DOHH2 (cell line): ENCODE measurements at regions not wholly inside any gene's neighbourhood (a gene's known extent, or its start where the extent isn't known, plus 50 kb on each side); places are given as distances from the start of the nearest gene placed in this dataset.

Experiments
- H3F3A ChIP-seq: fragments of 200-600 bp; sonication (generic), shearing (Covaris generic); 2 replicates; pipeline ENCODE4 v1.6.0; 2016; ENCODE audit warnings: antibody characterized with exemption, mild to moderate bottlenecking; ENCODE audit not compliant: control insufficient read depth, insufficient read depth
- H3K27ac ChIP-seq: fragments of 200-600 bp; sonication (generic); 2 replicates; pipeline ENCODE4 v1.5.1; 2014; ENCODE audit warnings: low read depth, mild to moderate bottlenecking, low read length, moderate library complexity
- H3K27me3 ChIP-seq: fragments of 200-600 bp; sonication (generic); 2 replicates; pipeline ENCODE4 v1.6.1; 2014; ENCODE audit warnings: mild to moderate bottlenecking, low read length, mixed read lengths; ENCODE audit not compliant: control insufficient read depth
- H3K36me3 ChIP-seq: fragments of 200-600 bp; sonication (generic); 2 replicates; pipeline ENCODE4 v1.6.1; 2014; ENCODE audit warnings: mild to moderate bottlenecking, low read length, moderate library complexity, mixed read lengths; ENCODE audit not compliant: control insufficient read depth
- H3K4me1 ChIP-seq: fragments of 200-600 bp; sonication (generic); 2 replicates; pipeline ENCODE4 v1.6.1; 2014; ENCODE audit warnings: mild to moderate bottlenecking, low read length, mixed read lengths; ENCODE audit not compliant: control insufficient read depth
- H3K4me2 ChIP-seq: fragments of 200-600 bp; sonication (generic); 2 replicates; pipeline ENCODE4 v1.6.0; 2014; ENCODE audit warnings: mild to moderate bottlenecking, low read length, moderate library complexity
- H3K4me3 ChIP-seq: fragments of 200-600 bp; sonication (generic); 2 replicates; pipeline ENCODE4 v1.5.1; 2014; ENCODE audit warnings: mild to moderate bottlenecking, low read length, mixed read lengths
- H3K79me2 ChIP-seq: fragments of 200-600 bp; sonication (generic); 2 replicates; pipeline ENCODE4 v1.6.1; 2014; ENCODE audit warnings: mild to moderate bottlenecking, low read length, mixed read lengths; ENCODE audit not compliant: control insufficient read depth
- H3K9me2 ChIP-seq: fragments of 200-600 bp; sonication (generic); replicated peaks from 2 replicates; pipeline ENCODE4 v1.6.1; 2014; ENCODE audit warnings: mild to moderate bottlenecking, low read length, mixed read lengths; ENCODE audit not compliant: control insufficient read depth
- H3K9me3 ChIP-seq: fragments of 200-600 bp; sonication (generic); 2 replicates; pipeline ENCODE4 v1.6.1; 2014; ENCODE audit warnings: antibody characterized with exemption, low read length, mixed read lengths; ENCODE audit not compliant: control insufficient read depth, insufficient read depth
- H4K20me1 ChIP-seq: fragments of 200-600 bp; sonication (generic); 2 replicates; pipeline ENCODE4 v1.6.0; 2014; ENCODE audit warnings: low read depth, mild to moderate bottlenecking, antibody characterized with exemption, low read length, moderate library complexity; ENCODE audit not compliant: control insufficient read depth, insufficient read depth
- EZH2phosphoT487 ChIP-seq: fragments of 200-600 bp; sonication (generic); IDR thresholded peaks from 2 replicates; pipeline ENCODE4 v1.6.1; 2017; ENCODE audit warnings: borderline replicate concordance, mild to moderate bottlenecking, antibody characterized with exemption, low read length, moderate library complexity, mixed read lengths
- TF ChIP-seq, protein P1 (sequence below): fragments of 200-600 bp; sonication (generic); IDR thresholded peaks from one replicate; pipeline ENCODE4 v1.5.1; 2014; ENCODE audit warnings: antibody characterized with exemption, mild to moderate bottlenecking, low read depth, low read length; ENCODE audit not compliant: poor library complexity, severe bottlenecking

GRCh38 chr14:97731800-97732199 lies 934.6 kb downstream of the VRK1 start:
- Histone ChIP-seq H3K4me2 (no peak overlapping the region), H3K4me1 (no peaks in the 10 kb centered on the region), H3K4me3 (no peak overlapping the region), H3K9me3 (no peaks in the 10 kb centered on the region), H3K79me2 (no peaks in the 10 kb centered on the region), H3K27ac (no peak overlapping the region), H3K27me3 (no peaks in the 10 kb centered on the region), H3K9me2 (no peaks in the 10 kb centered on the region), H3K36me3 (no peaks in the 10 kb centered on the region), H4K20me1 (no peaks in the 10 kb centered on the region), H3F3A (no peaks in the 10 kb centered on the region)
- TF ChIP-seq, protein P1, sequence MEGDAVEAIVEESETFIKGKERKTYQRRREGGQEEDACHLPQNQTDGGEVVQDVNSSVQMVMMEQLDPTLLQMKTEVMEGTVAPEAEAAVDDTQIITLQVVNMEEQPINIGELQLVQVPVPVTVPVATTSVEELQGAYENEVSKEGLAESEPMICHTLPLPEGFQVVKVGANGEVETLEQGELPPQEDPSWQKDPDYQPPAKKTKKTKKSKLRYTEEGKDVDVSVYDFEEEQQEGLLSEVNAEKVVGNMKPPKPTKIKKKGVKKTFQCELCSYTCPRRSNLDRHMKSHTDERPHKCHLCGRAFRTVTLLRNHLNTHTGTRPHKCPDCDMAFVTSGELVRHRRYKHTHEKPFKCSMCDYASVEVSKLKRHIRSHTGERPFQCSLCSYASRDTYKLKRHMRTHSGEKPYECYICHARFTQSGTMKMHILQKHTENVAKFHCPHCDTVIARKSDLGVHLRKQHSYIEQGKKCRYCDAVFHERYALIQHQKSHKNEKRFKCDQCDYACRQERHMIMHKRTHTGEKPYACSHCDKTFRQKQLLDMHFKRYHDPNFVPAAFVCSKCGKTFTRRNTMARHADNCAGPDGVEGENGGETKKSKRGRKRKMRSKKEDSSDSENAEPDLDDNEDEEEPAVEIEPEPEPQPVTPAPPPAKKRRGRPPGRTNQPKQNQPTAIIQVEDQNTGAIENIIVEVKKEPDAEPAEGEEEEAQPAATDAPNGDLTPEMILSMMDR = no peak
- no peak for TF ChIP-seq EZH2phosphoT487

GRCh38 chr14:97747316-97747715 lies 950.1 kb downstream of the VRK1 start:
- H3K4me2 ChIP-seq = no peak overlapping the region
- H3K27ac ChIP-seq = no peak overlapping the region
- H4K20me1 ChIP-seq = no peaks in the 10 kb centered on the region
- H3K36me3 ChIP-seq = no peaks in the 10 kb centered on the region
- H3K9me3 ChIP-seq = no peaks in the 10 kb centered on the region
- TF ChIP-seq, protein P1 = no peak
- TF ChIP-seq EZH2phosphoT487 = no peak
- no peaks in the 10 kb centered on the region for H3K79me2 ChIP-seq
- no peak overlapping the region for H3K4me3 ChIP-seq
- H3K9me2 ChIP-seq = no peaks in the 10 kb centered on the region
- no peaks in the 10 kb centered on the region for H3F3A ChIP-seq
- H3K27me3 ChIP-seq = no peaks in the 10 kb centered on the region
- H3K4me1 ChIP-seq = no peaks in the 10 kb centered on the region

GRCh38 chr14:97748616-97749015 lies 951.4 kb downstream of the VRK1 start:
- Histone ChIP-seq H3K27ac (no peak overlapping the region), H3K36me3 (no peaks in the 10 kb centered on the region), H3K79me2 (no peaks in the 10 kb centered on the region), H3K9me2 (no peaks in the 10 kb centered on the region), H3K27me3 (no peaks in the 10 kb centered on the region), H3K4me3 (no peak overlapping the region), H3K4me1 (no peaks in the 10 kb centered on the region), H3K9me3 (no peaks in the 10 kb centered on the region), H4K20me1 (no peaks in the 10 kb centered on the region), H3F3A (no peaks in the 10 kb centered on the region), H3K4me2 (no peak overlapping the region)
- TF ChIP-seq, protein P1 = no peak

DNA sequence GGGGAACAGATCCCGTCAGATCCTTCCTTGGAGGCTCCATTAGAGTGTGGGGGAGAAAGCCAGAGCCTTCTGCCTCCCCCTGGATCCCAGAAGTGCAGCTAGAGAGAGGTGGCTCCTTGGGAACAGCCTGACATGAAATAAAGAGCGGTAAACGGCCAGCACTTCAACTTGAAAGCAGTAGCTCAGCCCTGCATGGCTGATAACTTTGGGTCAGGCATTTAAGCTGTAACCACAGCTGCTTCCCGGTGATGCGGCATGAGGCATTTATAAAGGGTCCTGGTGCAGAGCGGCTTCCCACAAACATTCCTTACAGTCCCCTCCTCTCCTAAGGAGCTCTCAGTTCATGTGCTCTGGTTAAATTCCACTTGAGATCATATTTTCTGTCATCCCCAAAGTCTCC lies 960.3 kb downstream of the VRK1 start:
- H3K36me3 ChIP-seq = no peaks in the 10 kb centered on the region
- no peaks in the 10 kb centered on the region for H3K27me3 ChIP-seq
- no peak overlapping the region for H3K27ac ChIP-seq
- no peak overlapping the region for H3K4me3 ChIP-seq
- no peaks in the 10 kb centered on the region for H4K20me1 ChIP-seq
- no peaks in the 10 kb centered on the region for H3K9me3 ChIP-seq
- no peaks in the 10 kb centered on the region for H3K9me2 ChIP-seq
- TF ChIP-seq, protein P1 = no peak
- no peak for TF ChIP-seq EZH2phosphoT487
- H3K4me2 ChIP-seq = no peak overlapping the region
- H3K79me2 ChIP-seq = no peaks in the 10 kb centered on the region
- H3F3A ChIP-seq = no peaks in the 10 kb centered on the region
- no peaks in the 10 kb centered on the region for H3K4me1 ChIP-seq
